HEK293 (cell line): ENCODE measurements at regions not wholly inside any gene's neighbourhood (a gene's known extent, or its start where the extent isn't known, plus 50 kb on each side); places are given as distances from the start of the nearest gene placed in this dataset.

Experiments used
- PATZ1 ChIP-seq: fragments of 450-650 bp; formaldehyde crosslinking; IDR thresholded peaks from 2 replicates; pipeline ENCODE4 v1.5.1; 2016; ENCODE audit warnings: missing biosample characterization, missing genetic modification characterization
- ZNF292 ChIP-seq: fragments of 450-650 bp; formaldehyde crosslinking; IDR thresholded peaks from 2 replicates; pipeline ENCODE4 v1.5.1; 2016; ENCODE audit warnings: low read depth, missing biosample characterization, missing genetic modification characterization, borderline replicate concordance
- TF ChIP-seq, protein P1 (sequence below): fragments of 450-650 bp; formaldehyde crosslinking; conservative IDR thresholded peaks from 2 replicates; pipeline ENCODE4 v1.5.1; 2016; ENCODE audit warnings: low read depth, missing biosample characterization, missing genetic modification characterization
- TF ChIP-seq, protein P2 (sequence below): fragments of 450-650 bp; formaldehyde crosslinking; IDR thresholded peaks from 2 replicates; pipeline ENCODE4 v1.5.1; 2016; ENCODE audit warnings: missing biosample characterization, missing genetic modification characterization
- TF ChIP-seq, protein P3 (sequence below): fragments of 450-650 bp; formaldehyde crosslinking; IDR thresholded peaks from 2 replicates; pipeline ENCODE4 v1.5.1; 2016; ENCODE audit warnings: missing biosample characterization, missing genetic modification characterization

GRCh38 chr4:96835991-96836390, 996.1 kb downstream of the PDHA2 start:
- TF ChIP-seq, protein P1, sequence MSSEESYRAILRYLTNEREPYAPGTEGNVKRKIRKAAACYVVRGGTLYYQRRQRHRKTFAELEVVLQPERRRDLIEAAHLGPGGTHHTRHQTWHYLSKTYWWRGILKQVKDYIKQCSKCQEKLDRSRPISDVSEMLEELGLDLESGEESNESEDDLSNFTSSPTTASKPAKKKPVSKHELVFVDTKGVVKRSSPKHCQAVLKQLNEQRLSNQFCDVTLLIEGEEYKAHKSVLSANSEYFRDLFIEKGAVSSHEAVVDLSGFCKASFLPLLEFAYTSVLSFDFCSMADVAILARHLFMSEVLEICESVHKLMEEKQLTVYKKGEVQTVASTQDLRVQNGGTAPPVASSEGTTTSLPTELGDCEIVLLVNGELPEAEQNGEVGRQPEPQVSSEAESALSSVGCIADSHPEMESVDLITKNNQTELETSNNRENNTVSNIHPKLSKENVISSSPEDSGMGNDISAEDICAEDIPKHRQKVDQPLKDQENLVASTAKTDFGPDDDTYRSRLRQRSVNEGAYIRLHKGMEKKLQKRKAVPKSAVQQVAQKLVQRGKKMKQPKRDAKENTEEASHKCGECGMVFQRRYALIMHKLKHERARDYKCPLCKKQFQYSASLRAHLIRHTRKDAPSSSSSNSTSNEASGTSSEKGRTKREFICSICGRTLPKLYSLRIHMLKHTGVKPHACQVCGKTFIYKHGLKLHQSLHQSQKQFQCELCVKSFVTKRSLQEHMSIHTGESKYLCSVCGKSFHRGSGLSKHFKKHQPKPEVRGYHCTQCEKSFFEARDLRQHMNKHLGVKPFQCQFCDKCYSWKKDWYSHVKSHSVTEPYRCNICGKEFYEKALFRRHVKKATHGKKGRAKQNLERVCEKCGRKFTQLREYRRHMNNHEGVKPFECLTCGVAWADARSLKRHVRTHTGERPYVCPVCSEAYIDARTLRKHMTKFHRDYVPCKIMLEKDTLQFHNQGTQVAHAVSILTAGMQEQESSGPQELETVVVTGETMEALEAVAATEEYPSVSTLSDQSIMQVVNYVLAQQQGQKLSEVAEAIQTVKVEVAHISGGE (tag by site-specific recombination): no peak
- TF ChIP-seq, protein P2, sequence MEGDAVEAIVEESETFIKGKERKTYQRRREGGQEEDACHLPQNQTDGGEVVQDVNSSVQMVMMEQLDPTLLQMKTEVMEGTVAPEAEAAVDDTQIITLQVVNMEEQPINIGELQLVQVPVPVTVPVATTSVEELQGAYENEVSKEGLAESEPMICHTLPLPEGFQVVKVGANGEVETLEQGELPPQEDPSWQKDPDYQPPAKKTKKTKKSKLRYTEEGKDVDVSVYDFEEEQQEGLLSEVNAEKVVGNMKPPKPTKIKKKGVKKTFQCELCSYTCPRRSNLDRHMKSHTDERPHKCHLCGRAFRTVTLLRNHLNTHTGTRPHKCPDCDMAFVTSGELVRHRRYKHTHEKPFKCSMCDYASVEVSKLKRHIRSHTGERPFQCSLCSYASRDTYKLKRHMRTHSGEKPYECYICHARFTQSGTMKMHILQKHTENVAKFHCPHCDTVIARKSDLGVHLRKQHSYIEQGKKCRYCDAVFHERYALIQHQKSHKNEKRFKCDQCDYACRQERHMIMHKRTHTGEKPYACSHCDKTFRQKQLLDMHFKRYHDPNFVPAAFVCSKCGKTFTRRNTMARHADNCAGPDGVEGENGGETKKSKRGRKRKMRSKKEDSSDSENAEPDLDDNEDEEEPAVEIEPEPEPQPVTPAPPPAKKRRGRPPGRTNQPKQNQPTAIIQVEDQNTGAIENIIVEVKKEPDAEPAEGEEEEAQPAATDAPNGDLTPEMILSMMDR (tag by site-specific recombination): no peak
- TF ChIP-seq, protein P3, sequence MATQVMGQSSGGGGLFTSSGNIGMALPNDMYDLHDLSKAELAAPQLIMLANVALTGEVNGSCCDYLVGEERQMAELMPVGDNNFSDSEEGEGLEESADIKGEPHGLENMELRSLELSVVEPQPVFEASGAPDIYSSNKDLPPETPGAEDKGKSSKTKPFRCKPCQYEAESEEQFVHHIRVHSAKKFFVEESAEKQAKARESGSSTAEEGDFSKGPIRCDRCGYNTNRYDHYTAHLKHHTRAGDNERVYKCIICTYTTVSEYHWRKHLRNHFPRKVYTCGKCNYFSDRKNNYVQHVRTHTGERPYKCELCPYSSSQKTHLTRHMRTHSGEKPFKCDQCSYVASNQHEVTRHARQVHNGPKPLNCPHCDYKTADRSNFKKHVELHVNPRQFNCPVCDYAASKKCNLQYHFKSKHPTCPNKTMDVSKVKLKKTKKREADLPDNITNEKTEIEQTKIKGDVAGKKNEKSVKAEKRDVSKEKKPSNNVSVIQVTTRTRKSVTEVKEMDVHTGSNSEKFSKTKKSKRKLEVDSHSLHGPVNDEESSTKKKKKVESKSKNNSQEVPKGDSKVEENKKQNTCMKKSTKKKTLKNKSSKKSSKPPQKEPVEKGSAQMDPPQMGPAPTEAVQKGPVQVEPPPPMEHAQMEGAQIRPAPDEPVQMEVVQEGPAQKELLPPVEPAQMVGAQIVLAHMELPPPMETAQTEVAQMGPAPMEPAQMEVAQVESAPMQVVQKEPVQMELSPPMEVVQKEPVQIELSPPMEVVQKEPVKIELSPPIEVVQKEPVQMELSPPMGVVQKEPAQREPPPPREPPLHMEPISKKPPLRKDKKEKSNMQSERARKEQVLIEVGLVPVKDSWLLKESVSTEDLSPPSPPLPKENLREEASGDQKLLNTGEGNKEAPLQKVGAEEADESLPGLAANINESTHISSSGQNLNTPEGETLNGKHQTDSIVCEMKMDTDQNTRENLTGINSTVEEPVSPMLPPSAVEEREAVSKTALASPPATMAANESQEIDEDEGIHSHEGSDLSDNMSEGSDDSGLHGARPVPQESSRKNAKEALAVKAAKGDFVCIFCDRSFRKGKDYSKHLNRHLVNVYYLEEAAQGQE (tag by site-specific recombination): no peak
- TF ChIP-seq ZNF292 (tag by site-specific recombination) (no peak), PATZ1 (tag by site-specific recombination) (no peak)
